Lower leg skin (tissue), 4 donors: ENCODE measurements at regions not wholly inside any gene's neighbourhood (a gene's known extent, or its start where the extent isn't known, plus 50 kb on each side); places are given as distances from the start of the nearest gene placed in this dataset.

Experiments used
- DNase-seq, 2 donors: peaks; one replicate each; pipeline ENCODE4 v3.0.0-alpha.2; 2019; ENCODE audit warnings: low spot score in 2 of 2
- H3K4me3 ChIP-seq: fragments of 200-600 bp; sonication (generic); 2 replicates; pipeline ENCODE4 v1.5.1; 2017; ENCODE audit warnings: mild to moderate bottlenecking, low read depth; ENCODE audit not compliant: poor library complexity, severe bottlenecking
- CTCF ChIP-seq, 3 donors: fragments of 450-650 bp; IDR thresholded peaks; one replicate each; pipeline ENCODE4 v1.5.1; 2016; ENCODE audit warnings: antibody characterized with exemption in 3 of 3, mild to moderate bottlenecking in 3 of 3, moderate library complexity in 2 of 3
- POLR2A ChIP-seq, 2 donors: fragments of 450-650 bp; IDR thresholded peaks; one replicate each; pipeline ENCODE4 v1.6.1; 2016 to 2017; ENCODE audit warnings: antibody characterized with exemption in 2 of 2, mild to moderate bottlenecking in 1 of 2, moderate library complexity in 1 of 2
- WGBS, 2 donors: methylation state at CpG; one replicate each; pipeline ENCODE4 v1.1.5; 2018; 5-methylcytosine and 5-hydroxymethylcytosine counted together
- intact Hi-C: fragments of 100-400 bp; cut with DNase I; formaldehyde crosslinking; loops from one replicate; pipeline ENCODE4 v1.15.0; 2023; ENCODE audit warnings: low total_unique reads

GRCh38 chr2:111617299-111618225 is 266.4 kb downstream of the ANAPC1 start:
- 32 to 38% methylated on average over 9 of the region's 9 CpGs for WGBS, 2 donors
- DNase-seq: no peak
- TF ChIP-seq POLR2A (IDR thresholded peaks at IDR 0.05) (no peak), CTCF (IDR thresholded peaks at IDR 0.05) (no peak)
- intact Hi-C loops: no loop called here
- H3K4me3 ChIP-seq: no peak overlapping the region

GRCh38 chr2:111618226-111618977 is 265.6 kb downstream of the ANAPC1 start:
- intact Hi-C loops: no loop called here
- TF ChIP-seq CTCF (IDR thresholded peaks at IDR 0.05) (no peak), POLR2A (IDR thresholded peaks at IDR 0.05) (no peak)
- WGBS, 2 donors: 32 to 40% methylated on average over 10 to 16 of the region's 16 CpGs
- H3K4me3 ChIP-seq: no peak overlapping the region
- DNase-seq: peak in 1 of 2 donors; percentile 46

- peak in 1 of 2 donors; percentile 43 for DNase-seq
- WGBS, 2 donors: 63 to 65% methylated on average over 11 of the region's 11 CpGs
- intact Hi-C loops: no loop called here
- TF ChIP-seq POLR2A (IDR thresholded peaks at IDR 0.05) (no peak), CTCF (IDR thresholded peaks at IDR 0.05) (no peak)
- no peak overlapping the region for H3K4me3 ChIP-seq
These were observed 264.8 kb downstream of the ANAPC1 start for GRCh38 chr2:111618978-111619902.

- TF ChIP-seq CTCF (IDR thresholded peaks at IDR 0.05) (no peak), POLR2A (IDR thresholded peaks at IDR 0.05) (no peak)
- 55 to 76% methylated on average over 5 of the region's 5 CpGs for WGBS, 2 donors
- intact Hi-C loops: no loop called here
- no peak for DNase-seq
- H3K4me3 ChIP-seq: no peak overlapping the region
These were observed 263.7 kb downstream of the ANAPC1 start for GRCh38 chr2:111620281-111620680.

- no peak overlapping the region for H3K4me3 ChIP-seq
- no peak for TF ChIP-seq CTCF (IDR thresholded peaks at IDR 0.05)
- no peak for TF ChIP-seq POLR2A (IDR thresholded peaks at IDR 0.05)
These were observed 261.1 kb downstream of the ANAPC1 start for GRCh38 chr2:111622859-111623258.

More at GRCh38 chr2:111622859-111623258, 261.1 kb downstream of the ANAPC1 start:
- WGBS, 2 donors: 88 to 91% methylated on average over 3 of the region's 3 CpGs
- intact Hi-C loops: no loop called here
- DNase-seq: no peak
